Activated naive CD8-positive, alpha-beta T cell treated with anti-CD3 and anti-CD28 coated beads, Interleukin-2, amount 50 U/mL, for 24 hours (primary cell): ENCODE measurements at regions not wholly inside any gene's neighbourhood (a gene's known extent, or its start where the extent isn't known, plus 50 kb on each side); places are given as distances from the start of the nearest gene placed in this dataset.

Experiments used
- ATAC-seq: fragments of 150-1000 bp; cut with Tn5 transposase; one replicate; pipeline ENCODE4 v1.10.0; 2021
- DNase-seq: peaks from one replicate; pipeline ENCODE4 v3.0.0; 2021
- H3K27ac Mint-ChIP-seq: one replicate; pipeline ENCODE4 v1.8.0; 2021; ENCODE audit warnings: mild to moderate bottlenecking, mixed read lengths
- H3K27me3 Mint-ChIP-seq: one replicate; pipeline ENCODE4 v1.8.0; 2021; ENCODE audit warnings: mixed read lengths
- H3K36me3 Mint-ChIP-seq: one replicate; pipeline ENCODE4 v1.8.0; 2021; ENCODE audit warnings: low read depth, mixed read lengths
- H3K4me1 Mint-ChIP-seq: one replicate; pipeline ENCODE4 v1.8.0; 2021; ENCODE audit warnings: mixed read lengths
- H3K4me3 Mint-ChIP-seq: one replicate; pipeline ENCODE4 v1.8.0; 2021; ENCODE audit warnings: mild to moderate bottlenecking, moderate library complexity, mixed read lengths
- H3K9me3 Mint-ChIP-seq: one replicate; pipeline ENCODE4 v1.8.0; 2021; ENCODE audit warnings: mixed read lengths

GRCh38 chr10:94043431-94043990, 49.8 kb downstream of the PLCE1 start:
- H3K27ac Mint-ChIP-seq = no peak overlapping the region

DNA sequence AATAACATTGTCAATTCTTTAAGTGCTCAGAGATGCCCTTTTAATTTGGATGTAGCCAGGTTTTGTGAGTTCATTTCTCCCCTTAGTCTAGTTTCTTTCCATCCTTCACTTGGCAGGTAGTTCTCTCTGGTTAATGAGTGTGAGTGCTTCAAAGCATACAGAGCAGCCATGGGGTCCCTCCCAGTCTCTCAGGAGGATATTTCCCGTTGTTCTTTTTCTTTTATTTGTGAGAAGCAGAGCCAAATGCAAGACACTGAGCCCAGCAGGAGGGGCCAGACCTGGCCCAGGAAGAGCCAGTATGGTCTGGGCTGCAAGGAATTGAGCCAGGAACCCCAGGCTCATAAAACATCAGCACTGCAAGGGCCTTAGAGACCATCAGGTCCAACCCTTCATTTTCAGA, 52.4 kb downstream of the PLCE1 start:
- Mint-ChIP-seq H3K4me3 (no peak overlapping the region), H3K27me3 (peaks cover 2% of the 10 kb centered on the region), H3K4me1 (no peaks in the 10 kb centered on the region), H3K36me3 (no peaks in the 10 kb centered on the region), H3K9me3 (peaks cover 4% of the 10 kb centered on the region), H3K27ac (no peak overlapping the region)
- no peak for ATAC-seq
- no peak for DNase-seq

More at GRCh38 chr10:94043431-94043990, 49.8 kb downstream of the PLCE1 start:
- H3K4me3 Mint-ChIP-seq = no peak overlapping the region
- H3K36me3 Mint-ChIP-seq = no peaks in the 10 kb centered on the region
- peaks cover 3% of the 10 kb centered on the region for H3K9me3 Mint-ChIP-seq
- ATAC-seq = no peak
- H3K27me3 Mint-ChIP-seq = peaks cover 2% of the 10 kb centered on the region
- no peak for DNase-seq
- H3K4me1 Mint-ChIP-seq = no peaks in the 10 kb centered on the region

DNA sequence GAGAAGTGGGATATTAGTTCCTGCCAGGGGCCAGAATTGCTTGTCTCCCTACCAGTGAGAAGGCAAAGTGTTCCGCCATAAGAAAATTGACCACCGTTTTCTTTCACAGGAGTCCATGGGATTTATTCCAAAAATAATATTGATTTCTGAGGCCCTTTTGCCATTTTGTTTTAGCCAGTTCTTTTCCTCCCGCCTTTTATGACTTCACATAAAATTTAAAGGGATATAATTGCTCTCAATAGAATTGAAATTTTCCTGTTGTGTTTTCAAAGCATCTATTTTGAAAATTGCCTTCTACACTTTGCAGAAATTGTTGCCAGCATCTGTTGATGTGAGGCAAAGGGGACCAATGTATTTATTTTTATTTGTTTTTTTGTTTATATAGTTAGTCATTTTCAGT, 53.6 kb downstream of the PLCE1 start:
- no peaks in the 10 kb centered on the region for H3K36me3 Mint-ChIP-seq
- peaks cover 2% of the 10 kb centered on the region for H3K27me3 Mint-ChIP-seq

DNA sequence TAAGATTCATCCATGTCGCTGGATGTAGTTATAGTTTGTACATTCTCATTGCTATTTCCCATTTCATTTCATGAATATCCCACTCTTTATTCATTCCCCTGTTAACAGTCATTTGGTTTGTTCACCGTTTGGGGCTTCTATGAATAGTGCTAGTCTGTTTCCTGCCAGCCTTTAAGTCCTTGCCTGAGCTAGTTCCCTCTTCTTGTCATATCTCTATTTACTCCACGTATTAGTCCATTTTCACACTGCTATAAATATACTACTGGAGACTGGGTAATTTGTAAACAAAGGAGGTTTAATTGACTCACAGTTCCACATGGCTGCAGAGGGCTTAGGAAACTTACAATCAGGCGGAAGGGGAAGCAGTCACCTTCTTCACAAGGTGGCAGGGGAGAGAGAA, 56.2 kb downstream of the PLCE1 start:
- no peaks in the 10 kb centered on the region for H3K4me1 Mint-ChIP-seq
- no peak overlapping the region for H3K4me3 Mint-ChIP-seq
- H3K27me3 Mint-ChIP-seq = peaks cover 2% of the 10 kb centered on the region
- peaks cover 4% of the 10 kb centered on the region for H3K9me3 Mint-ChIP-seq
- ATAC-seq (no peak), DNase-seq (no peak)
- H3K27ac Mint-ChIP-seq = no peak overlapping the region
- no peaks in the 10 kb centered on the region for H3K36me3 Mint-ChIP-seq

More for the DNA sequence above, 53.6 kb downstream of the PLCE1 start:
- Mint-ChIP-seq H3K4me1 (no peaks in the 10 kb centered on the region), H3K4me3 (no peak overlapping the region), H3K9me3 (peaks cover 4% of the 10 kb centered on the region), H3K27ac (no peak overlapping the region)
- ATAC-seq = no peak
- DNase-seq = no peak

DNA sequence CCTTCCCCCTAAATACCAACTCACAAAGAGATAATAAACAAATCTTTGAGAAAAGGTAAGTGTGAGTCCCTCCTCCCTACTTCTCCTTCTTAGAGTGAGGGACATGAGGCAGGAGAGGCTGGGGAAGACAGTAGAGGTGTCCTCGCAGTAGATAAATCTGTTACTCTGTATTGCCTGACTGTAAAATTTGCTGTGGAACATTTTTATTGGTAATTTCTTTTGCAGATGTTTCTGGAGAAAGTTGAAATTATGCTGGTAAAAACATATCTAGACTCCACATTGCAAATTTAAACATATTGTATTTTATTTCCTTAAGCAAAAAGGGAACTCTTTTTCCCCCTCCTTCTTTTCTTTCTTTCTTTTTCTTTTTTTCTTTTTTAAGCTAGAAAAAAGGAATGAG, 58.5 kb downstream of the PLCE1 start:
- Mint-ChIP-seq H3K27ac (no peak overlapping the region), H3K9me3 (peaks cover 4% of the 10 kb centered on the region), H3K4me1 (no peaks in the 10 kb centered on the region), H3K4me3 (no peak overlapping the region), H3K36me3 (no peaks in the 10 kb centered on the region), H3K27me3 (no peaks in the 10 kb centered on the region)
- no peak for ATAC-seq
- DNase-seq = no peak

DNA sequence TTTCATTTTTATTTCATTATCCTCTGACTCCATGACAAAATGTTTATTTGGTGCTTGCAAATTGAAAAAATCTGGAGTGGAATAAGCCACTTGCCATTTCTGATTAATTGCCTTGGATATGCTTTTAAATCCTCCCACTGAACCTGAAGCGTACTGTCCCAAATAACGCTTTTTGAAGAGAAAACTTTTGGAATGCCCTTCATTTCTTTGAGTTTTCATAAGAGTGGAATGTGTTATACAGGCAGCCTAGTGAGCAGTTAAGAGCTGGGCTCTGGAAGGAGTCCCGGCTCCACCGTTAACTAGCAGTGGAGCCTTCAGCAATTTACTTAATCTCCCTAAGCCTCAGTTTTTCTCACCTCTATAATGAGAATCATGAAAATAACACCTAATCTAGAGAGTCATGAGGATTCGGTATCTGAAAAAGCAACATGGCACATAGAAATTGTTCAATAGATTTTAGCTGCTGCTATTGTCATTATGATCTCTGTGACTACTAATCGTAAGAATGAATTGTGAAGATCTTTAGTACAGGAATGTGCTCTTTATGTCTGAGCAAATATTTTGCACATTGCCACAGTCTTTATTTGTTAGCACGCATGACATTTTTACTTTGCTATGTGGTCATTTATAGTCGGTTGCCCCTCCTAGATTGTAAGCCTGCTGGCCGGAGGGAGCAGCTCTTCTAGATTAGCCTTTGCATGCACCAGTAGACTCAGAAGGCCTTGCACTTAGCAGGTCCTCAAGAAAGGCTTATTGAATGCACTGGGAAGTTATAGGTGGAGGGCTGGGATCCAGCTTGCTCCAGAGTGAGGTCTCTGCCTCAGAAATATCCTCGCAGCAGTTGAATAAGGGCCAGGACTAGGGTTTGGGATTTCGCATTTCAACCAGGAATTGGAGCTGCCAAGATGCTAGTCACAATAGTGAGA, 59.4 kb downstream of the PLCE1 start:
- ATAC-seq (no peak), DNase-seq (no peak)
- Mint-ChIP-seq H3K27ac (no peak overlapping the region), H3K27me3 (no peaks in the 10 kb centered on the region), H3K36me3 (no peaks in the 10 kb centered on the region), H3K4me1 (no peaks in the 10 kb centered on the region), H3K4me3 (no peak overlapping the region), H3K9me3 (peaks cover 4% of the 10 kb centered on the region)

- Mint-ChIP-seq H3K36me3 (no peaks in the 10 kb centered on the region), H3K4me1 (no peaks in the 10 kb centered on the region), H3K4me3 (no peak overlapping the region), H3K27me3 (peaks cover 2% of the 10 kb centered on the region), H3K9me3 (no peaks in the 10 kb centered on the region), H3K27ac (no peak overlapping the region)
- ATAC-seq (no peak), DNase-seq (no peak)
Measured at GRCh38 chr10:94059178-94059883, 65.6 kb downstream of the PLCE1 start.

DNA sequence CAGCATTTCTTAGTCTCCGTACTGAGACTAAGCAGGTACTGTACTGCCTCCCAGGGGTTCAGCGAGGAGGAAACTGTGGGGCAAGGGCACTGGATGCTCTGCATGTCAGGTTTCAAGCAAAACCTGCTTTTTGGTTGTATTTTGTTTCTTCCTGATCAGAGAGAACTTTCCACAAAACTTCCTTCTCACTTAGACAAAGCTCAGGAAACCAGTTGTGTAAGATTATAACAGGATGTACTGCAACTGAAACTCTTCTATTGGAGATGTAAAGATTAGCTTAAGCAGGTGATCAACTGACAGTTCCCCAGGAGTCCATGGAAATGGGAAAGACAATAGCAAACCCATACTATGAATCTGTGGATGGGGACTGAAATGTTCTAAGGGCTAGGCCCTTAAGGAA, 67.3 kb downstream of the PLCE1 start:
- Mint-ChIP-seq H3K36me3 (no peaks in the 10 kb centered on the region), H3K27ac (no peak overlapping the region), H3K27me3 (peaks cover 2% of the 10 kb centered on the region), H3K4me3 (no peak overlapping the region), H3K4me1 (no peaks in the 10 kb centered on the region), H3K9me3 (no peaks in the 10 kb centered on the region)
- DNase-seq (no peak), ATAC-seq (no peak)

- no peak overlapping the region for H3K27ac Mint-ChIP-seq
- H3K4me1 Mint-ChIP-seq = no peaks in the 10 kb centered on the region
- H3K4me3 Mint-ChIP-seq = no peak overlapping the region
- H3K9me3 Mint-ChIP-seq = no peaks in the 10 kb centered on the region
- H3K36me3 Mint-ChIP-seq = no peaks in the 10 kb centered on the region
- no peak for DNase-seq
- H3K27me3 Mint-ChIP-seq = peaks cover 2% of the 10 kb centered on the region
- ATAC-seq = no peak
Measured at GRCh38 chr10:94062611-94063010, 68.9 kb downstream of the PLCE1 start.

DNA sequence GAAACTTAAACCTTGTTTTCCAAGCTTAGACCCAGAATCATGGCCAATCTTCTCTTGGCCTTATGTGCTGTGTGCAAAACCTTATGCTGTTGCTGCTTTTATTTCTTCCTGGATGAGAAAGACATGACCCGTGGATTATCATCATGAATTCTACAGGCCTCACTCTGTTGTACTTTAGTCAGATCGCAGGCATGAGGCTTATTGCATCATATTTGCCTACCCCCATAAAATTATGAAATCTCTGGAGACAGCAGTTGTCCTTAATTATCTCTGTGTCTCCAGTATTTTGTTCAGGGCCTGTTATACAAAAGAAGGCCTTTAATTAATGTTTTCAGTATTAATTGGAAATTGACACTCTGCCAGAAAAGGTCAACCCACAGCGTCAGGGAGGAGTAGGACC, 71.6 kb downstream of the PLCE1 start:
- H3K4me1 Mint-ChIP-seq = no peaks in the 10 kb centered on the region
- H3K27me3 Mint-ChIP-seq = no peaks in the 10 kb centered on the region
- DNase-seq (no peak), ATAC-seq (no peak)
- H3K27ac Mint-ChIP-seq = no peak overlapping the region
- no peaks in the 10 kb centered on the region for H3K36me3 Mint-ChIP-seq
- no peaks in the 10 kb centered on the region for H3K9me3 Mint-ChIP-seq
- no peak overlapping the region for H3K4me3 Mint-ChIP-seq

- no peaks in the 10 kb centered on the region for H3K4me1 Mint-ChIP-seq
- H3K36me3 Mint-ChIP-seq = no peaks in the 10 kb centered on the region
- H3K27me3 Mint-ChIP-seq = no peaks in the 10 kb centered on the region
- H3K4me3 Mint-ChIP-seq = no peak overlapping the region
- ATAC-seq = no peak
- H3K9me3 Mint-ChIP-seq = no peaks in the 10 kb centered on the region
- H3K27ac Mint-ChIP-seq = no peak overlapping the region
- no peak for DNase-seq
Measured at GRCh38 chr10:94065787-94066186, 72.1 kb downstream of the PLCE1 start.

DNA sequence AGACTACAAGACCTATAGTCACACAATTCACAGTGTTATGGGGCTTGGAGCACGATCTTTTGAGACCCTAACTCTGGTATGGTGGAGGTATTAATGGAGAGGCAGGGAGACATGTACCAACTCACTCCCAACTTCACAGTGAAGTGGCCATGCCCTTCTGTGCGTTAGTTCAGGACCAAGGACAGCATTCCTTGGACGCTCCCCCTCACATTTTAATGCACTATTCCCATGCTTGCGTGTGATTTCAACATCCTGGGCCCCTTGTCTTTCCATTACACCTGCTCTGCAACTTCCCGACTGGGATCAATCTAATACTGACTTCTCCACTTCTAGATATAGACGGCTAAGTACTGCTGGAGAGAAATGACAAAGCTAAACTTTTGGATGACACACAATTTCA, 72.7 kb downstream of the PLCE1 start:
- H3K4me1 Mint-ChIP-seq = no peaks in the 10 kb centered on the region
- no peak overlapping the region for H3K4me3 Mint-ChIP-seq
- ATAC-seq (no peak), DNase-seq (no peak)
- H3K36me3 Mint-ChIP-seq = no peaks in the 10 kb centered on the region
- no peak overlapping the region for H3K27ac Mint-ChIP-seq
- H3K27me3 Mint-ChIP-seq = peaks cover 1% of the 10 kb centered on the region
- H3K9me3 Mint-ChIP-seq = no peaks in the 10 kb centered on the region

DNA sequence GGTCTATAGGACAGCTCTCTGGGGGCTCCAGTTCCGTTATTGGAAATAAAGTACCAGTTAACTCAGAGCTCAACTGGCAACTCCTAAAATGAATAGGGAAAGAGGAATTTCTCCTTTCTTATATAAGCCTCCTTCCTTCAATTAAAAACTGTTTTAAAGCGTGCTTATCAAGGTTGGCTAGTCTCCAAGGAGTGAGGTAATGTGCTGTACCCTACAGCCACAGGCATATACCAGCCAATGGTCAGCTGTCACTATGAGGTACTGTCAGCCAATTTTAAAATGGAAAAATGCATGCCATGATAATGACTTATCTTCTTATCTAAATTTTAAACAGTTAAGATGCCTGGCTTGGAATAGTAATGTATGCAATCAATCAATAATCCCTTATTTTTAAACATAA, 76.2 kb downstream of the PLCE1 start:
- Mint-ChIP-seq H3K9me3 (no peaks in the 10 kb centered on the region), H3K27ac (no peak overlapping the region), H3K4me1 (no peaks in the 10 kb centered on the region), H3K4me3 (no peak overlapping the region), H3K36me3 (no peaks in the 10 kb centered on the region), H3K27me3 (peaks cover 7% of the 10 kb centered on the region)
- ATAC-seq (no peak), DNase-seq (no peak)

- Mint-ChIP-seq H3K9me3 (no peaks in the 10 kb centered on the region), H3K4me3 (no peak overlapping the region), H3K36me3 (no peaks in the 10 kb centered on the region), H3K27ac (no peak overlapping the region), H3K27me3 (peaks cover 7% of the 10 kb centered on the region), H3K4me1 (no peaks in the 10 kb centered on the region)
- DNase-seq (no peak), ATAC-seq (no peak)
Measured at GRCh38 chr10:94074462-94074861, 80.7 kb downstream of the PLCE1 start.

GRCh38 chr10:94075506-94075905, 81.8 kb downstream of the PLCE1 start:
- no peak for DNase-seq

More at GRCh38 chr10:94075506-94075905, 81.8 kb downstream of the PLCE1 start:
- Mint-ChIP-seq H3K4me3 (no peak overlapping the region), H3K9me3 (no peaks in the 10 kb centered on the region), H3K27ac (no peak overlapping the region), H3K4me1 (no peaks in the 10 kb centered on the region), H3K27me3 (peaks cover 7% of the 10 kb centered on the region), H3K36me3 (no peaks in the 10 kb centered on the region)
- ATAC-seq = no peak
